Smooth muscle cell (in vitro differentiated cells): ENCODE measurements at regions not wholly inside any gene's neighbourhood (a gene's known extent, or its start where the extent isn't known, plus 50 kb on each side); places are given as distances from the start of the nearest gene placed in this dataset.

Experiments
- DNase-seq: peaks from one replicate; lab custom pipeline; 2025; ENCODE audit not compliant: unreplicated experiment; lab: John Stamatoyannopoulos, UW
- H2AFZ ChIP-seq: fragments of 200-600 bp; sonication (generic); 2 replicates; pipeline ENCODE4 v1.6.0; 2016; ENCODE audit warnings: antibody characterized with exemption, low read depth, mild to moderate bottlenecking
- H3F3A ChIP-seq: fragments of 200-600 bp; sonication (generic); 2 replicates; pipeline ENCODE4 v1.6.0; 2017; ENCODE audit warnings: antibody characterized with exemption, low read depth
- H3K27ac ChIP-seq: fragments of 200-600 bp; sonication (generic); 2 replicates; pipeline ENCODE4 v1.5.1; 2016; ENCODE audit warnings: low read depth, mild to moderate bottlenecking
- H3K27me3 ChIP-seq: fragments of 200-600 bp; sonication (generic); 2 replicates; pipeline ENCODE4 v1.6.1; 2016; ENCODE audit warnings: low read depth, mild to moderate bottlenecking
- H3K36me3 ChIP-seq: fragments of 200-600 bp; sonication (generic); 2 replicates; pipeline ENCODE4 v1.5.1; 2016; ENCODE audit warnings: low read depth
- H3K4me1 ChIP-seq: fragments of 200-600 bp; sonication (generic); 2 replicates; pipeline ENCODE4 v1.5.1; 2016; ENCODE audit warnings: low read depth
- H3K4me2 ChIP-seq: fragments of 200-600 bp; sonication (generic); 2 replicates; pipeline ENCODE4 v1.6.0; 2016; ENCODE audit warnings: mild to moderate bottlenecking
- H3K4me3 ChIP-seq: fragments of 200-600 bp; sonication (generic); 2 replicates; pipeline ENCODE4 v1.5.1; 2016; ENCODE audit warnings: mild to moderate bottlenecking
- H3K79me2 ChIP-seq: fragments of 200-600 bp; sonication (generic); 2 replicates; pipeline ENCODE4 v1.6.0; 2016; ENCODE audit warnings: low read depth, mild to moderate bottlenecking
- H3K9ac ChIP-seq: fragments of 200-600 bp; sonication (generic); 2 replicates; pipeline ENCODE4 v1.6.0; 2016; ENCODE audit warnings: low read depth
- H3K9me3 ChIP-seq: fragments of 200-600 bp; sonication (generic); replicated peaks from 2 replicates; pipeline ENCODE4 v1.5.1; 2016; ENCODE audit warnings: low read depth
- H4K20me1 ChIP-seq: fragments of 200-600 bp; sonication (generic); 2 replicates; pipeline ENCODE4 v1.6.0; 2016; ENCODE audit warnings: low read depth
- WGBS: methylation state at CpG from one replicate; pipeline ENCODE4 v1.1.7; 2016; ENCODE audit warnings: low lambda C conversion rate; 5-methylcytosine and 5-hydroxymethylcytosine counted together
- TF ChIP-seq, protein P1 (sequence below): fragments of 200-600 bp; sonication (generic); IDR thresholded peaks from 2 replicates; pipeline ENCODE4 v1.5.1; 2017; ENCODE audit warnings: borderline replicate concordance, mild to moderate bottlenecking, antibody characterized with exemption; ENCODE audit not compliant: insufficient read depth, poor library complexity, severe bottlenecking

GRCh38 chr6:113340371-113340770, 516.8 kb upstream of the MARCKS start:
- H3K4me3 ChIP-seq, result no peak overlapping the region
- no peaks in the 10 kb centered on the region for H4K20me1 ChIP-seq
- H3K27ac ChIP-seq, result no peak overlapping the region
- H3K9ac ChIP-seq, result no peak overlapping the region
- H3K27me3 ChIP-seq, result no peaks in the 10 kb centered on the region
- no peak for DNase-seq
- no peaks in the 10 kb centered on the region for H3K4me1 ChIP-seq
- H3K79me2 ChIP-seq, result no peaks in the 10 kb centered on the region
- no peaks in the 10 kb centered on the region for H3F3A ChIP-seq
- WGBS, result 83% methylated on average over 4 of the region's 4 CpGs
- TF ChIP-seq, protein P1, sequence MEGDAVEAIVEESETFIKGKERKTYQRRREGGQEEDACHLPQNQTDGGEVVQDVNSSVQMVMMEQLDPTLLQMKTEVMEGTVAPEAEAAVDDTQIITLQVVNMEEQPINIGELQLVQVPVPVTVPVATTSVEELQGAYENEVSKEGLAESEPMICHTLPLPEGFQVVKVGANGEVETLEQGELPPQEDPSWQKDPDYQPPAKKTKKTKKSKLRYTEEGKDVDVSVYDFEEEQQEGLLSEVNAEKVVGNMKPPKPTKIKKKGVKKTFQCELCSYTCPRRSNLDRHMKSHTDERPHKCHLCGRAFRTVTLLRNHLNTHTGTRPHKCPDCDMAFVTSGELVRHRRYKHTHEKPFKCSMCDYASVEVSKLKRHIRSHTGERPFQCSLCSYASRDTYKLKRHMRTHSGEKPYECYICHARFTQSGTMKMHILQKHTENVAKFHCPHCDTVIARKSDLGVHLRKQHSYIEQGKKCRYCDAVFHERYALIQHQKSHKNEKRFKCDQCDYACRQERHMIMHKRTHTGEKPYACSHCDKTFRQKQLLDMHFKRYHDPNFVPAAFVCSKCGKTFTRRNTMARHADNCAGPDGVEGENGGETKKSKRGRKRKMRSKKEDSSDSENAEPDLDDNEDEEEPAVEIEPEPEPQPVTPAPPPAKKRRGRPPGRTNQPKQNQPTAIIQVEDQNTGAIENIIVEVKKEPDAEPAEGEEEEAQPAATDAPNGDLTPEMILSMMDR, result no peak
- no peaks in the 10 kb centered on the region for H3K36me3 ChIP-seq
- H2AFZ ChIP-seq, result no peak overlapping the region
- no peak overlapping the region for H3K4me2 ChIP-seq
- no peaks in the 10 kb centered on the region for H3K9me3 ChIP-seq

- Histone ChIP-seq H3K9me3 (no peaks in the 10 kb centered on the region), H3K4me2 (no peak overlapping the region), H2AFZ (no peak overlapping the region), H3K4me3 (no peak overlapping the region), H4K20me1 (no peaks in the 10 kb centered on the region), H3K9ac (no peak overlapping the region), H3K36me3 (no peaks in the 10 kb centered on the region), H3K27me3 (no peaks in the 10 kb centered on the region), H3F3A (no peaks in the 10 kb centered on the region), H3K4me1 (no peaks in the 10 kb centered on the region), H3K27ac (no peak overlapping the region), H3K79me2 (no peaks in the 10 kb centered on the region)
- TF ChIP-seq, protein P1, result no peak
- DNase-seq, result no peak
- WGBS, result 36% methylated on average over 1 of the region's 1 CpG
Observed at GRCh38 chr6:113343940-113344339, 513.2 kb upstream of the MARCKS start.

GRCh38 chr6:113344969-113345368, 512.2 kb upstream of the MARCKS start:
- H3K4me1 ChIP-seq, result no peaks in the 10 kb centered on the region
- H3K79me2 ChIP-seq, result no peaks in the 10 kb centered on the region
- no peaks in the 10 kb centered on the region for H4K20me1 ChIP-seq
- WGBS, result 74% methylated on average over 2 of the region's 2 CpGs
- H3F3A ChIP-seq, result no peaks in the 10 kb centered on the region
- no peaks in the 10 kb centered on the region for H3K27me3 ChIP-seq
- no peak overlapping the region for H3K4me2 ChIP-seq
- H3K9me3 ChIP-seq, result no peaks in the 10 kb centered on the region
- no peak overlapping the region for H3K27ac ChIP-seq
- H3K36me3 ChIP-seq, result no peaks in the 10 kb centered on the region
- H3K9ac ChIP-seq, result no peak overlapping the region
- no peak overlapping the region for H2AFZ ChIP-seq
- H3K4me3 ChIP-seq, result no peak overlapping the region
- TF ChIP-seq, protein P1, result no peak
- no peak for DNase-seq

DNA sequence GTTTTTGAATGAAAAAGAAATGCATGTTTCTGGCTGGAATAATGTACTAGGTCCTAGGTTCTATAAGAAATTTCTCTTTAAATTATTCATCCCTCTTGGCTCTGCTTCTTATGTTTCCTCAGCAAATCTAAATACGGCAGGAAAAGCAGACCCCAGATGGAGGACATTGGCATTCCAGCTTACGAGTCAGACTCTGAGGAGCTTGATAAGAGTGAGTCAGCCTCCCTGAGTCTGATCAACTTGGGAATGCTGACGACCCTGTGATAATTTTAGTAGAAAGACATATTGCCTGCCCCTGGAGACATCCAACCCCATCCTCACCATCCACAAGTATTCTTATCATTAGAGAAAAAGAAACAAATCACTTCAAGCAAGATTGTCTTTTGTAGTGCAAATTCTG, 509.7 kb upstream of the MARCKS start:
- Histone ChIP-seq H3K27me3 (no peaks in the 10 kb centered on the region), H3F3A (peaks cover 16% of the 10 kb centered on the region), H3K27ac (peak overlapping the region; percentile 14), H4K20me1 (no peaks in the 10 kb centered on the region), H3K9ac (no peak overlapping the region), H2AFZ (no peak overlapping the region), H3K36me3 (no peaks in the 10 kb centered on the region), H3K79me2 (no peaks in the 10 kb centered on the region), H3K9me3 (no peaks in the 10 kb centered on the region), H3K4me1 (peaks cover 19% of the 10 kb centered on the region), H3K4me2 (peak overlapping the region; percentile 49), H3K4me3 (no peak overlapping the region)
- no peak for DNase-seq
- TF ChIP-seq, protein P1, result no peak
- 17% methylated on average over 3 of the region's 3 CpGs for WGBS
